GM12878 (cell line): ENCODE measurements at regions not wholly inside any gene's neighbourhood (a gene's known extent, or its start where the extent isn't known, plus 50 kb on each side); places are given as distances from the start of the nearest gene placed in this dataset.

Experiments
- ATAC-seq: fragments of 200-7000 bp; cut with Tn5 transposase; 3 replicates; pipeline ENCODE4 v1.9.1; 2020; ENCODE audit warnings: mild to moderate bottlenecking, moderate library complexity
- BruUV-seq: library from RNA; stranded (reverse); fragments of 400-500 nt; replicated peaks from 2 replicates; lab custom pipeline; 2021; lab: Mats Ljungman, UMichigan
- CTCF ChIA-PET: fragments of 300-600 bp; sonication (Branson Sonifier 250); formaldehyde crosslinking; extraction: SDS; loops from one replicate; lab custom pipeline; 2021; ENCODE audit warnings: inconsistent platforms; lab: Yijun Ruan, JAX
- POLR2A ChIA-PET: fragments of 350-600 bp; formaldehyde crosslinking; extraction: SDS; loops from one replicate; lab custom pipeline; 2021; ENCODE audit warnings: inconsistent platforms; lab: Charles Lee
- RAD21 ChIA-PET: fragments of 300-600 bp; sonication (Branson Sonifier 250); formaldehyde crosslinking; loops from one replicate; lab custom pipeline; 2023; ENCODE audit warnings: antibody characterized with exemption; ENCODE audit not compliant: unreplicated experiment; lab: Charles Lee
- SMC1A ChIA-PET: fragments of 300-600 bp; sonication (Branson Sonifier 250); formaldehyde crosslinking; loops from one replicate; lab custom pipeline; 2023; ENCODE audit not compliant: unreplicated experiment, uncharacterized antibody; lab: Charles Lee
- DNase-seq: peaks from one replicate; pipeline ENCODE4 v3.0.0-alpha.2; 2011; ENCODE audit warnings: low read depth, low spot score
- FAIRE-seq: peaks from 3 replicates; lab custom pipeline; 2011; peaks lifted over from hg19 to GRCh38; lab: Jason Lieb, UNC
- H2AFZ ChIP-seq: 2 replicates; pipeline ENCODE4 v1.6.0; 2011; ENCODE audit warnings: low read depth, low read length, control low read depth; ENCODE audit not compliant: control insufficient read depth
- H3K27ac ChIP-seq: 2 replicates; pipeline ENCODE4 v1.5.1; 2011; ENCODE audit warnings: control low read depth; ENCODE audit not compliant: control insufficient read depth, insufficient read depth
- H3K27me3 ChIP-seq, 2 experiments: replicated peaks in 1 of 2; 2 replicates each; pipeline versions ENCODE4 v1.6.0 to v1.6.1; 2011; ENCODE audit warnings: low read length in 1 of 2; ENCODE audit not compliant: control insufficient read depth in 2 of 2, insufficient read depth in 2 of 2
- H3K36me3 ChIP-seq, 2 experiments: 2 replicates each; pipeline ENCODE4 v1.5.1; 2011; ENCODE audit warnings: low read length in 1 of 2; ENCODE audit not compliant: control insufficient read depth in 2 of 2, insufficient read depth in 2 of 2
- H3K4me1 ChIP-seq: 2 replicates; pipeline ENCODE4 v1.6.1; 2011; ENCODE audit warnings: mild to moderate bottlenecking, low read length, moderate library complexity, mixed read lengths; ENCODE audit not compliant: control insufficient read depth, insufficient read depth
- H3K4me2 ChIP-seq: 2 replicates; pipeline ENCODE4 v1.6.0; 2011; ENCODE audit warnings: control low read depth; ENCODE audit not compliant: control insufficient read depth, insufficient read depth
- H3K4me3 ChIP-seq: fragments of 200-600 bp; sonication (generic); 2 replicates; pipeline ENCODE4 v1.5.1; 2016
- H3K79me2 ChIP-seq: 2 replicates; pipeline ENCODE4 v1.6.0; 2011; ENCODE audit warnings: low read length; ENCODE audit not compliant: control insufficient read depth, insufficient read depth
- H3K9ac ChIP-seq: 2 replicates; pipeline ENCODE4 v1.8.0; 2011; ENCODE audit warnings: low read length, control low read depth, mixed read lengths; ENCODE audit not compliant: control insufficient read depth, insufficient read depth
- H3K9me3 ChIP-seq: replicated peaks from 3 replicates; pipeline ENCODE4 v1.5.1; 2011; ENCODE audit warnings: mild to moderate bottlenecking, low read length; ENCODE audit not compliant: control insufficient read depth, insufficient read depth
- H4K20me1 ChIP-seq: 2 replicates; pipeline ENCODE4 v1.6.0; 2011; ENCODE audit not compliant: control insufficient read depth, insufficient read depth
- CBFB ChIP-seq: IDR thresholded peaks from 2 replicates; pipeline ENCODE4 v1.6.1; 2016; ENCODE audit warnings: antibody characterized with exemption, low read depth
- FOXK2 ChIP-seq: fragments of 450-650 bp; IDR thresholded peaks from 2 replicates; pipeline ENCODE4 v1.6.1; 2017; ENCODE audit warnings: mild to moderate bottlenecking, moderate library complexity
- MTA2 ChIP-seq: fragments of 450-650 bp; IDR thresholded peaks from 2 replicates; pipeline ENCODE4 v1.6.1; 2016; ENCODE audit warnings: low read depth, mild to moderate bottlenecking, moderate library complexity
- NBN ChIP-seq: fragments of 450-650 bp; IDR thresholded peaks from 2 replicates; pipeline ENCODE4 v1.6.1; 2016
- SIX5 ChIP-seq: IDR thresholded peaks from 2 replicates; pipeline ENCODE4 v1.6.1; 2011; ENCODE audit warnings: mild to moderate bottlenecking, low read depth, low read length, moderate library complexity; ENCODE audit not compliant: severe bottlenecking
- SKIL ChIP-seq: fragments of 450-650 bp; IDR thresholded peaks from 2 replicates; pipeline ENCODE4 v1.6.1; 2017; ENCODE audit warnings: mild to moderate bottlenecking, low read depth, inconsistent platforms; ENCODE audit not compliant: poor library complexity, severe bottlenecking
- SMAD1 ChIP-seq: fragments of 450-650 bp; IDR thresholded peaks from 2 replicates; pipeline ENCODE4 v1.6.1; 2018; ENCODE audit warnings: mild to moderate bottlenecking, low read depth; ENCODE audit not compliant: partially characterized antibody
- SREBF1 ChIP-seq: IDR thresholded peaks from 2 replicates; pipeline ENCODE4 v1.6.1; 2012; ENCODE audit warnings: mild to moderate bottlenecking, low read length
- TAF1 ChIP-seq: IDR thresholded peaks from 2 replicates; pipeline ENCODE4 v1.6.1; 2011; ENCODE audit warnings: mild to moderate bottlenecking, low read depth, low read length, borderline replicate concordance
- TCF3 ChIP-seq: IDR thresholded peaks from 2 replicates; pipeline ENCODE4 v1.6.1; 2012; ENCODE audit warnings: low read depth, mild to moderate bottlenecking, low read length, borderline replicate concordance; ENCODE audit not compliant: insufficient read depth
- WRNIP1 ChIP-seq: IDR thresholded peaks from 2 replicates; pipeline ENCODE4 v1.6.1; 2011; ENCODE audit warnings: low read depth, low read length, improper control_type of control experiment, borderline replicate concordance
- ZNF384 ChIP-seq: IDR thresholded peaks from 2 replicates; pipeline ENCODE4 v1.6.1; 2012; ENCODE audit warnings: low read depth, mild to moderate bottlenecking, low read length, improper control_type of control experiment, borderline replicate concordance
- WGBS: methylation state at CpG from one replicate; pipeline ENCODE4 v1.1.6; 2016; ENCODE audit warnings: low lambda C conversion rate; ENCODE audit not compliant: insufficient replicate concordance, insufficient coverage; ENCODE audit errors: missing lambda C conversion rate; 5-methylcytosine and 5-hydroxymethylcytosine counted together
- in situ Hi-C: fragments of 300-500 bp; cut with MboI; formaldehyde crosslinking; loops from 9 replicates; pipeline ENCODE4 v1.14.3; 2018; ENCODE audit warnings: mixed read lengths
- intact Hi-C: fragments of 100-400 bp; cut with micrococcal nuclease; formaldehyde crosslinking; loops from one replicate; pipeline ENCODE4 v1.14.2; 2022; ENCODE audit not compliant: unreplicated experiment
- TF ChIP-seq, protein P1 (sequence below): fragments of 450-650 bp; IDR thresholded peaks from 2 replicates; pipeline ENCODE4 v1.6.1; 2017; ENCODE audit warnings: mild to moderate bottlenecking, moderate library complexity

DNA sequence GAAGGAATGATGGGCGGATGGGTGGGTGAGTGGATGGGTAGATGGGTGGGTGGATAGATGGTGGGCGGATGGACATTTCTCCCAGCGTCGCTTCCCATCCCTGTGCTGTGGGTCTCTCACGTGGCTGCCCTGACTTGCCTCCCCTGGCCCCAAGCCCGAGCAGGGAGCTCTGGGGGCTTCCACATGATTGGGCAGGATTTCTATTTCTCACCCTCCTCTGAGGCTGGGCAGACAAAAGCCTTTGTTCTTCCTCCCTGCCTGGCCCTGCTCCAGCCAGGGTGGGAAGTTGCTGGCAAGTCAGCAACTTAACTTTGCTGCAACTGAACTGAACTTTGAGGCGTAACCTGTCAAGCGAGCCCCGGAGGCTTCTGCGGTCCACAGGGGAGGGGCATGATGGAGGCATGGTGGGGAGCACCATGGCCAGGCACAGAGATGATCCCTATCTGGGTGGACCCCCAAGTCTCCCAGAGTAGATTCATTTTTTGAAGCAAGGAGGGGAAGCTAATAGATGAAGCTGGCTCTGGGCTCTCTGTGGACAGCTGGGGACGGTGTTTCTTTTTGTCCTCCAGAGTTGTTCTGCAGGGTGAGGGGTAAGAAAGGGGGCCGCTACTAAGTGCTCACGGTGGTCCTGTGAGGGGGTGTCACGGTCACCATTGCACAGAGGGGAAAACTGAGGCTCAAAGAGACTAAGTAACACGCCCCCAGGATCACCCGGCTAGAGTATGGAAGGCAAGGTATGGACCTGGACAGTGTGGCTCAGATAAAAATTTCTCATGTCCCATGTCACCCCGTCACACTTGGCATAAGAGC lies 140.1 kb downstream of the CEBPB start:
- BruUV-seq: no TSS peak
- Histone ChIP-seq H4K20me1 (no peaks in the 10 kb centered on the region), H3K36me3 (no peaks in the 10 kb centered on the region), H3K79me2 (no peaks in the 10 kb centered on the region), H3K27ac (no peak overlapping the region), H3K9me3 (no peaks in the 10 kb centered on the region; the same call in 1 of the 3 replicates), H3K4me2 (no peak overlapping the region), H3K4me1 (no peaks in the 10 kb centered on the region), H3K27me3 (no peaks in the 10 kb centered on the region; a peak in 1 of 4 replicates), H2AFZ (no peak overlapping the region), H3K4me3 (no peak overlapping the region), H3K9ac (no peak overlapping the region)
- FAIRE-seq: no peak
- DNase-seq: no peak
- ChIA-PET POLR2A (no interaction called here), RAD21 (no interaction called here), SMC1A (no interaction called here), CTCF (no interaction called here)
- intact Hi-C loops: no loop called here
- WGBS: 49% methylated on average over 17 of the region's 17 CpGs
- ATAC-seq: no peak
- TF ChIP-seq CBFB (no peak), ZNF384 (no peak), SIX5 (no peak), WRNIP1 (no peak), NBN (no peak), FOXK2 (no peak), MTA2 (no peak), SREBF1 (no peak), SMAD1 (no peak), TAF1 (no peak), SKIL (no peak), TCF3 (no peak)
- TF ChIP-seq, protein P1, sequence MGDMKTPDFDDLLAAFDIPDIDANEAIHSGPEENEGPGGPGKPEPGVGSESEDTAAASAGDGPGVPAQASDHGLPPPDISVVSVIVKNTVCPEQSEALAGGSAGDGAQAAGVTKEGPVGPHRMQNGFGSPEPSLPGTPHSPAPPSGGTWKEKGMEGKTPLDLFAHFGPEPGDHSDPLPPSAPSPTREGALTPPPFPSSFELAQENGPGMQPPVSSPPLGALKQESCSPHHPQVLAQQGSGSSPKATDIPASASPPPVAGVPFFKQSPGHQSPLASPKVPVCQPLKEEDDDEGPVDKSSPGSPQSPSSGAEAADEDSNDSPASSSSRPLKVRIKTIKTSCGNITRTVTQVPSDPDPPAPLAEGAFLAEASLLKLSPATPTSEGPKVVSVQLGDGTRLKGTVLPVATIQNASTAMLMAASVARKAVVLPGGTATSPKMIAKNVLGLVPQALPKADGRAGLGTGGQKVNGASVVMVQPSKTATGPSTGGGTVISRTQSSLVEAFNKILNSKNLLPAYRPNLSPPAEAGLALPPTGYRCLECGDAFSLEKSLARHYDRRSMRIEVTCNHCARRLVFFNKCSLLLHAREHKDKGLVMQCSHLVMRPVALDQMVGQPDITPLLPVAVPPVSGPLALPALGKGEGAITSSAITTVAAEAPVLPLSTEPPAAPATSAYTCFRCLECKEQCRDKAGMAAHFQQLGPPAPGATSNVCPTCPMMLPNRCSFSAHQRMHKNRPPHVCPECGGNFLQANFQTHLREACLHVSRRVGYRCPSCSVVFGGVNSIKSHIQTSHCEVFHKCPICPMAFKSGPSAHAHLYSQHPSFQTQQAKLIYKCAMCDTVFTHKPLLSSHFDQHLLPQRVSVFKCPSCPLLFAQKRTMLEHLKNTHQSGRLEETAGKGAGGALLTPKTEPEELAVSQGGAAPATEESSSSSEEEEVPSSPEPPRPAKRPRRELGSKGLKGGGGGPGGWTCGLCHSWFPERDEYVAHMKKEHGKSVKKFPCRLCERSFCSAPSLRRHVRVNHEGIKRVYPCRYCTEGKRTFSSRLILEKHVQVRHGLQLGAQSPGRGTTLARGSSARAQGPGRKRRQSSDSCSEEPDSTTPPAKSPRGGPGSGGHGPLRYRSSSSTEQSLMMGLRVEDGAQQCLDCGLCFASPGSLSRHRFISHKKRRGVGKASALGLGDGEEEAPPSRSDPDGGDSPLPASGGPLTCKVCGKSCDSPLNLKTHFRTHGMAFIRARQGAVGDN: no peak
- in situ Hi-C loops: no loop called here
